ENCODE measurements at regions not wholly inside any gene's neighbourhood (a gene's known extent, or its start where the extent isn't known, plus 50 kb on each side); places are given as distances from the start of the nearest gene placed in this dataset.

DNA sequence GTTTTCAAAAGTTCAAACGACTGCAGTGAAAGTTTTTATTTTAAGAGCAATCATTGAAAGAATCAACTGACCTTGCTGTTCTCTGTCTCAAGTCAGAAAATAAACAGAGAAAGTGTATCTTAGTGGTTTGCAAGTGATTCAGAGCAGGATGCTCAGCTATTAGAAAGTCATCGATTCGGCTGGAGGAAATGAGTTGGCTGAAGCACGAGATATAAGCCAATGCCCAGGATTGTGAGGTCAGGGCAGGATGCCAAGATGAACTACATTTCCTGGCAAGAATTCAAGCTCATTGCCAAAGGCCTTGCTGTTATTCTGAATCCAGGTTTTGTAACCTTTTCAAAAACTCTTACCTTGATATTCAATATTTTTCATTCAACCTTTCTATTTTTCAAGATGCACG, 541.4 kb upstream of the BOD1L1 start:
- Histone ChIP-seq H3K79me1 (ENCODE audit: insufficient read depth, low read depth, low read length, poor library complexity, severe bottlenecking) (no peaks in the 10 kb centered on the region), H2BK5ac (ENCODE audit: insufficient read length, low read length) (no peak overlapping the region), H2BK15ac (ENCODE audit: low read depth, low read length) (no peak overlapping the region), H3K4ac (ENCODE audit: low read depth, low read length) (no peak overlapping the region), H3K79me2 (ENCODE audit: insufficient read depth, low read length) (no peaks in the 10 kb centered on the region), H2BK12ac (ENCODE audit: insufficient read length, low read depth, low read length) (no peak overlapping the region), H2BK120ac (ENCODE audit: low read depth, low read length, poor library complexity, severe bottlenecking) (no peak overlapping the region), H3K14ac (ENCODE audit: insufficient read depth, low read length) (no peak overlapping the region), H3K27ac (ENCODE audit: insufficient read length, low read depth, low read length) (no peak overlapping the region), H3T11ph (ENCODE audit: low read length) (no peak overlapping the region), H2AFZ (ENCODE audit: low read length) (no peak overlapping the region), H4K8ac (replicated peaks; ENCODE audit: insufficient read length, low read depth, low read length) (no peak overlapping the region), H3K18ac (ENCODE audit: insufficient read length, low read depth, low read length) (no peak overlapping the region), H3K23ac (ENCODE audit: insufficient read length, low read depth, low read length) (no peak overlapping the region), H3K9ac (ENCODE audit: extremely low read depth, insufficient read length, low read length) (no peak overlapping the region), H4K91ac (ENCODE audit: insufficient read length, low read depth, low read length) (no peak overlapping the region), H2BK20ac (ENCODE audit: low read depth, low read length, poor library complexity, severe bottlenecking) (no peak overlapping the region), H3K9me3 (ENCODE audit: control insufficient read depth, low read depth, low read length) (no peaks in the 10 kb centered on the region), H3K4me2 (ENCODE audit: insufficient read depth, insufficient read length, low read length) (no peak overlapping the region), H3K23me2 (ENCODE audit: insufficient read length, low read depth, low read length, poor library complexity, severe bottlenecking) (no peaks in the 10 kb centered on the region), H3K56ac (ENCODE audit: insufficient read length, low read depth, low read length) (no peak overlapping the region), H4K5ac (ENCODE audit: insufficient read length, low read depth, low read length) (no peak overlapping the region), H2AK5ac (ENCODE audit: insufficient read length, low read length) (no peak overlapping the region), H4K20me1 (ENCODE audit: control insufficient read depth, insufficient read depth, insufficient read length) (no peaks in the 10 kb centered on the region), H3K27me3 (ENCODE audit: insufficient read depth, low read length) (no peaks in the 10 kb centered on the region), H3K4me1 (ENCODE audit: insufficient read depth, low read length) (peaks cover 3% of the 10 kb centered on the region; the same call in 1 of the 2 replicates)
- Mint-ChIP-seq H3K27ac (no peak overlapping the region), H3K36me3 (ENCODE audit: insufficient read depth in 1 of 3, low read depth in 3 of 3) (no peaks in the 10 kb centered on the region; a peak in 1 of 7 replicates), H3K9me3 (no peaks in the 10 kb centered on the region), H3K4me1 (peaks cover 15 to 39% of the 10 kb centered on the region in 2 experiments), H3K4me3 (no peak overlapping the region), H3K27me3 (ENCODE audit: low read depth) (no peaks in the 10 kb centered on the region; the same call in none of the 2 replicates)
- no peak for DNase-seq
- no CpG with 5 or more reads among the region's 5 CpGs for WGBS (ENCODE audit: extremely low coverage, insufficient read length, low lambda C conversion rate)
- TF ChIP-seq, protein P1, sequence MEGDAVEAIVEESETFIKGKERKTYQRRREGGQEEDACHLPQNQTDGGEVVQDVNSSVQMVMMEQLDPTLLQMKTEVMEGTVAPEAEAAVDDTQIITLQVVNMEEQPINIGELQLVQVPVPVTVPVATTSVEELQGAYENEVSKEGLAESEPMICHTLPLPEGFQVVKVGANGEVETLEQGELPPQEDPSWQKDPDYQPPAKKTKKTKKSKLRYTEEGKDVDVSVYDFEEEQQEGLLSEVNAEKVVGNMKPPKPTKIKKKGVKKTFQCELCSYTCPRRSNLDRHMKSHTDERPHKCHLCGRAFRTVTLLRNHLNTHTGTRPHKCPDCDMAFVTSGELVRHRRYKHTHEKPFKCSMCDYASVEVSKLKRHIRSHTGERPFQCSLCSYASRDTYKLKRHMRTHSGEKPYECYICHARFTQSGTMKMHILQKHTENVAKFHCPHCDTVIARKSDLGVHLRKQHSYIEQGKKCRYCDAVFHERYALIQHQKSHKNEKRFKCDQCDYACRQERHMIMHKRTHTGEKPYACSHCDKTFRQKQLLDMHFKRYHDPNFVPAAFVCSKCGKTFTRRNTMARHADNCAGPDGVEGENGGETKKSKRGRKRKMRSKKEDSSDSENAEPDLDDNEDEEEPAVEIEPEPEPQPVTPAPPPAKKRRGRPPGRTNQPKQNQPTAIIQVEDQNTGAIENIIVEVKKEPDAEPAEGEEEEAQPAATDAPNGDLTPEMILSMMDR (conservative IDR thresholded peaks at IDR 0.05) = no peak

All from H9 (cell line).